Nephron progenitor cell (in vitro differentiated cells): ENCODE measurements at regions not wholly inside any gene's neighbourhood (a gene's known extent, or its start where the extent isn't known, plus 50 kb on each side); places are given as distances from the start of the nearest gene placed in this dataset.

Experiments
- DNase-seq: peaks from one replicate; pipeline ENCODE4 v3.0.0; 2021
- H3K27ac Mint-ChIP-seq: 2 replicates; pipeline ENCODE4 v1.8.0; 2021; ENCODE audit warnings: mild to moderate bottlenecking, moderate library complexity, mixed read lengths
- H3K27me3 Mint-ChIP-seq: 2 replicates; pipeline ENCODE4 v1.8.0; 2021; ENCODE audit warnings: mild to moderate bottlenecking, low read depth, mixed read lengths; ENCODE audit not compliant: poor library complexity
- H3K36me3 Mint-ChIP-seq: 2 replicates; pipeline ENCODE4 v1.8.0; 2021; ENCODE audit warnings: low read depth, mixed read lengths
- H3K4me1 Mint-ChIP-seq: 2 replicates; pipeline ENCODE4 v1.8.0; 2021; ENCODE audit warnings: mixed read lengths
- H3K4me3 Mint-ChIP-seq: 2 replicates; pipeline ENCODE4 v1.8.0; 2021; ENCODE audit warnings: mild to moderate bottlenecking, moderate library complexity, mixed read lengths
- H3K9me3 Mint-ChIP-seq: 2 replicates; pipeline ENCODE4 v1.8.0; 2021; ENCODE audit warnings: mild to moderate bottlenecking, moderate library complexity, mixed read lengths
- TF ChIP-seq, protein P1 (sequence below): fragments of 200-600 bp; sonication (generic); IDR thresholded peaks from 2 replicates; pipeline ENCODE4 v1.5.0; 2021; ENCODE audit warnings: antibody characterized with exemption

DNA sequence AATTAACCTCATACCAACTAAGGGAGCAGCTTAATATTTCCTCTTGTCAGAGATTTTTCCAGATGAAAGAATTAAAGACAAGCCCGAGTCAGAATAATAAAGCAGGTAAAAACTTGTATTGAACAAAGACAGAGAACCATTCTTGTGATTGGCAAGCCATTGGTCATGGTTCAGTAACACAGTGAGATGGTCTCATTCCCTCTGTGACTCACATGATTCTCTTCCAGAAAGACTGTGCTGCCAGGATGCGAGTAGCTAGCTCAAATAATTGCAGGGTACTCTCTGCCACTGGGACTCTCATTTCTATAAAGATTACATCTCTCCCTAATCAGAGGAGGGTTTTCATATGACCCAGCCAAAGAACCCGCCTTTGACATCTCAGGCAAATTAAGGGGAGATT, 179.4 kb downstream of the PHLDA1 start:
- Mint-ChIP-seq H3K4me3 (no peak overlapping the region), H3K9me3 (no peaks in the 10 kb centered on the region), H3K36me3 (no peaks in the 10 kb centered on the region), H3K27ac (no peak overlapping the region), H3K27me3 (peaks cover 5% of the 10 kb centered on the region), H3K4me1 (peaks cover 71% of the 10 kb centered on the region)
- DNase-seq = no peak
- TF ChIP-seq, protein P1, sequence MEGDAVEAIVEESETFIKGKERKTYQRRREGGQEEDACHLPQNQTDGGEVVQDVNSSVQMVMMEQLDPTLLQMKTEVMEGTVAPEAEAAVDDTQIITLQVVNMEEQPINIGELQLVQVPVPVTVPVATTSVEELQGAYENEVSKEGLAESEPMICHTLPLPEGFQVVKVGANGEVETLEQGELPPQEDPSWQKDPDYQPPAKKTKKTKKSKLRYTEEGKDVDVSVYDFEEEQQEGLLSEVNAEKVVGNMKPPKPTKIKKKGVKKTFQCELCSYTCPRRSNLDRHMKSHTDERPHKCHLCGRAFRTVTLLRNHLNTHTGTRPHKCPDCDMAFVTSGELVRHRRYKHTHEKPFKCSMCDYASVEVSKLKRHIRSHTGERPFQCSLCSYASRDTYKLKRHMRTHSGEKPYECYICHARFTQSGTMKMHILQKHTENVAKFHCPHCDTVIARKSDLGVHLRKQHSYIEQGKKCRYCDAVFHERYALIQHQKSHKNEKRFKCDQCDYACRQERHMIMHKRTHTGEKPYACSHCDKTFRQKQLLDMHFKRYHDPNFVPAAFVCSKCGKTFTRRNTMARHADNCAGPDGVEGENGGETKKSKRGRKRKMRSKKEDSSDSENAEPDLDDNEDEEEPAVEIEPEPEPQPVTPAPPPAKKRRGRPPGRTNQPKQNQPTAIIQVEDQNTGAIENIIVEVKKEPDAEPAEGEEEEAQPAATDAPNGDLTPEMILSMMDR = no peak

DNA sequence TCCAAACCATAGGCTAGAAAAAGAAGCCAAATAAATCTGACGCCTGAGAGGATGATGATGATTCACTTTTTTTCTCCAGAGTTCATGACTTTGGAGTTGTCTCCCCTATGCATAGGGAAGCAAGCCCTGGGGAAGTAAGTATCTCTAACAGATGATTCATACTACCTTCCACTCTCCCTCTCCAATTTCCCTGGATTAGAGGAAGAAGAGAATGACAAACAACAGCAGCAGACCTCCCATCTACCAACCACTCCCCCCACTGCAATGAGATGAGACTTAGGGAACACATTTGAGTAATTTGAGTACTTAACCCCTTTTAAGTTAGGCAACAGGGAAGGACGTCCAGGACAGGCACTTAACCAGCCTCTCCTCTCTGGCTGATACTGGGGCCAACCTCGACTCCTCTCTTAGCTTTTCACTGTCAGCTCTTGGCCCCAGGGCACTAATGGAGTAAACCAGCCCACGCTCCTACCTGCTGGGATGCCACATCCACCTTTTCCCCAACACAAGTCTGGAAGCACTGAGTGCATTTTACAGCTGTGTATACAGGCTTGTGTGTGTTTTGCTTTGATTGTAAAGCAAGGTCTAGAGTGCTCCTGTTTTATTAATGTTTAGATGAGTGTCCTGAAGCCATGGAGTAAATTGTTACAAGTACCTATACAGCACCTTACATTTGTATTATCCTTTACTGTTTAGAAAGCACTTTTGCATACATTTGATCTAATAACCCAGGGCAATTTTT, 180.7 kb downstream of the PHLDA1 start:
- H3K4me3 Mint-ChIP-seq = peak overlapping the region; percentile 4
- peaks cover 5% of the 10 kb centered on the region for H3K27me3 Mint-ChIP-seq
- peak overlapping the region; percentile 50 for H3K27ac Mint-ChIP-seq
- H3K4me1 Mint-ChIP-seq = peaks cover 73% of the 10 kb centered on the region
- no peak for DNase-seq
- H3K36me3 Mint-ChIP-seq = peaks cover 5% of the 10 kb centered on the region
- peaks cover 9% of the 10 kb centered on the region for H3K9me3 Mint-ChIP-seq
- TF ChIP-seq, protein P1 = no peak

DNA sequence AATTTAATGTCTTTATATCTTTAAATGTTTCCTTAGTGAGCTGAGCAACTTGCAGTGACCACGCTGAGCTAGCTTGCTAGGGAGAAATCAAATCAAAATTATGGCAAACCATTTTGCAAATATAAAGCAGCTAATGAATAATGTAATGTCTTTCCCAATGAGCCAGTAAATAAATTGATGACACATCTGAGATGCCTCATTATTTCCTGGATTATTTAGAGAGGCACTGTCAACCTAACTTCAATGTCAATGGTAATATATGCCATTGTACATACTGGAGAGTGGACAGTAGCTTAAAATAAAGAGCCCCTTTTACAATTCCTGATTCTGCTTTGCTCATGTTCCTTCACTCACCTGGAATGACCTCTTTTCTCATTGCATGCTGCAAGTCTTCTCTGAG, 182.6 kb downstream of the PHLDA1 start:
- no peak for DNase-seq
- H3K27me3 Mint-ChIP-seq = peaks cover 5% of the 10 kb centered on the region
- H3K27ac Mint-ChIP-seq = no peak overlapping the region
- peaks cover 71% of the 10 kb centered on the region for H3K4me1 Mint-ChIP-seq
- peaks cover 9% of the 10 kb centered on the region for H3K36me3 Mint-ChIP-seq
- TF ChIP-seq, protein P1 = no peak
- H3K9me3 Mint-ChIP-seq = peaks cover 11% of the 10 kb centered on the region
- H3K4me3 Mint-ChIP-seq = no peak overlapping the region

DNA sequence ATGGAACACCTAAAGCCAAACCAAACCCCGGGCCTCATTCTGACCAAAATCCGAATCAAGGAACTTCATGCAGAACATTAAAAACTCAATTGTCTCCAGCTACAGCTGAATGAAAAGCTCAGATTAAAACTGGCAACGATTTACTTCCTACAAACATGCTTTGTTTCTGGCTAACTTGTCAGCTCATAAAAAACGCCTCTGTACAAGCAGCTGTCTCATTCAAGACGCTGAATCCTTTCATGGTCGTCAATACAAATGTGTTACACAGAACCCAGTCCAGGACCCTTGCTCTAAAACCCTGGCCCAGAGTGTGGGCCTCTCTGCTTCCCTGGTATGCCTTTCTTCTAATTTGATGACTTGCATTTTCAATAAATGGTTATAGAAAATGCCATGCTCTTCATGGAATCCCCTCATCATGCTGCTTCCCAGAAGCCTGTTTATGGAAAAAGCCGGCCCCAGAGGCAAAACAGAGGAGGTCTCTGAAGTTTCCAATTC, 183.1 kb downstream of the PHLDA1 start:
- Mint-ChIP-seq H3K9me3 (peaks cover 11% of the 10 kb centered on the region), H3K27ac (peak overlapping the region; percentile 66), H3K4me1 (peaks cover 72% of the 10 kb centered on the region), H3K27me3 (peaks cover 5% of the 10 kb centered on the region), H3K4me3 (no peak overlapping the region), H3K36me3 (peaks cover 9% of the 10 kb centered on the region)
- no peak for DNase-seq
- TF ChIP-seq, protein P1 = no peak

DNA sequence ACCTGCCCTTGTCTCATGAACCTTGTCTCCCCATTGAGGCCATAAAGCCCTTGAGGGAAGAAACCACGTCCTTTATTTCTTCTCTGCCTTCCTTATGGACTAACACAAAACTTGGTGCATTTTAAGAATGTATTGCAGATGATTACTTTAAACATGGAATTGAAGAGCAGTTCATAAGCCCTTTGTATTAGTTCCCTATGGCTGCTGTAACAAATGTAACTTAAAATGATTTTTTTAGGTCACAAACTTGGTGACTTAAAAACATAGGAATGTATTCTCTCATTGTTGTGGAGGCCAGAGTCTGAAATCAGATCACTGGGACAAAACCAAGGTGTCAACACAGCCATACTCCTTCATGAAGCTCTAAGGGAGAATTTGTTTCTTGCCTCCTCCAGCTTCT, 185.5 kb downstream of the PHLDA1 start:
- TF ChIP-seq, protein P1 = no peak
- Mint-ChIP-seq H3K4me1 (peaks cover 55% of the 10 kb centered on the region), H3K36me3 (peaks cover 9% of the 10 kb centered on the region), H3K4me3 (no peak overlapping the region), H3K27ac (no peak overlapping the region), H3K9me3 (peaks cover 11% of the 10 kb centered on the region), H3K27me3 (no peaks in the 10 kb centered on the region)
- no peak for DNase-seq

DNA sequence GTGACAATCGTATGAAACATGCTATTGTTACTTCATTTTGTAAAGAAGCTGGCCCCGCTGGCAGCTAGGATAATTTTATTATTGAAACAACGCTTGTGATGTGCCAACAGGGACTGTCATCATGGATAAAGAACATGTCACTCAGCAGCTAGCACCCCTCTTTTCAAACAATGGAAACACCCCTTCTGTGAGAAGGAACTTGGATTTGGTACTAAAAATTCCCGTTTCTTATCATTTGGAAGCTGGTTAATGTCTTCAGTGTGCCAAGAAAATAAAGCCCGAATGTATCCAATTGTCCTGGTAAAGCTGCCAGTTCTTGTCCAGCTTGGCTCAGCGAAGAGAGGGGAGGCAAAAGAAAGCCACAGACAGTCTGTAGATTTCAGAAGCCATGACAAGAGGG, 186.6 kb downstream of the PHLDA1 start:
- peaks cover 11% of the 10 kb centered on the region for H3K9me3 Mint-ChIP-seq
- no peaks in the 10 kb centered on the region for H3K27me3 Mint-ChIP-seq
- no peak overlapping the region for H3K27ac Mint-ChIP-seq
- no peak overlapping the region for H3K4me3 Mint-ChIP-seq
- no peak for DNase-seq
- H3K36me3 Mint-ChIP-seq = peaks cover 9% of the 10 kb centered on the region
- peaks cover 45% of the 10 kb centered on the region for H3K4me1 Mint-ChIP-seq
- TF ChIP-seq, protein P1 = no peak
